Astrocyte (in vitro differentiated cells and primary cell): ENCODE measurements at regions not wholly inside any gene's neighbourhood (a gene's known extent, or its start where the extent isn't known, plus 50 kb on each side); places are given as distances from the start of the nearest gene placed in this dataset.

ENCODE experiments used
- CTCF ChIP-seq: IDR thresholded peaks from 2 replicates; pipeline ENCODE4 v1.5.1; 2011; ENCODE audit warnings: low read depth, mild to moderate bottlenecking, inconsistent platforms, low read length, moderate library complexity; ENCODE audit not compliant: insufficient read depth
- EZH2 ChIP-seq: IDR thresholded peaks from 2 replicates; pipeline ENCODE4 v1.6.1; 2012; ENCODE audit warnings: mild to moderate bottlenecking, low read length, inconsistent platforms; ENCODE audit not compliant: insufficient read depth

- TF ChIP-seq CTCF = no peak
- TF ChIP-seq EZH2 = no peak
Observed at GRCh38 chr2:153661801-153662200, 183.2 kb upstream of the RPRM start.
